NCI-H2029 (cell line): ENCODE measurements at regions not wholly inside any gene's neighbourhood (a gene's known extent, or its start where the extent isn't known, plus 50 kb on each side); places are given as distances from the start of the nearest gene placed in this dataset.

Experiments used
- DNase-seq: peaks from one replicate; lab custom pipeline; 2025; lab: John Stamatoyannopoulos, UW

DNA sequence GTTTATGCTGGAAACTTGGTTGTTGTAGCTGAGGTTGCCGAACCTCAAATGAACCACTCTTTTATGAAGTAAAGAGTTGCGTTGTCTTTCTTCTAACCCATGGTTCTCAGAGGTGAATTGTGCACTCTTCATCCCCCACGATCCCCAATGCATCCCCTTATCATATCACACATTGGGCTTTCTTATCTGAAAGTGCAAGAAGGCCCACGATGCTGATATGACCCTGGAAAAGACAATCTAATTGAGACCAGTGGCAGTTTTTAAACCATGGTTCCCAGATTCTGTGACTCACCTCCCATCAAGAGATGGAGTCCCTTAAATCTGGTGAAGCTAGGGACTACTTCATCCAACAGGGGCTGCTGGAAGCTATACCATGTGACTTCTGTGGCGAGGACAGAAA lies 156.3 kb upstream of the IRX3 start:
- no peak for DNase-seq

DNA sequence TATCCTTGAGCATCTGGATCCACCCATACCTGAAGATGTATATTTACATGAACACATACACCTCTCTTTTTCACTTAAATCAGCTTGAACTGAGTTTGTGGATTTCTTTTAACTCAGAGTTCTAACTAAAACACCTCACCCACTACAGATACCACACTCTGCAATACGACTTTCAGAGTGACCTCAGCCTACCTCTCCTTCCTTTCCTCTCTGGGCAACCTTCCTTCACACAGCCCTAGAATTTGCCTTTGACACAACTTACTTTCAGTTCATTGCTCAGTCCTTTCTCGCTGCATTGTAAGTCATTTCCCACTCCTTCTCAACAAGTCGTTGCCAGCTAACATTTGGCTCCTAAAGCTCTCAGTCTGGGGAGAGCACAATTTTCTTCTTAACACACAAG lies 151.9 kb upstream of the IRX3 start:
- no peak for DNase-seq

- no peak for DNase-seq
Measured at GRCh38 chr16:54437921-54438320, 151.3 kb upstream of the IRX3 start.

GRCh38 chr16:54437401-54437800 lies 150.8 kb upstream of the IRX3 start:
- no peak for DNase-seq

- no peak for DNase-seq
Measured at GRCh38 chr16:54436346-54436745, 149.8 kb upstream of the IRX3 start.

- DNase-seq: no peak
Measured at GRCh38 chr16:54434859-54435258, 148.3 kb upstream of the IRX3 start.

GRCh38 chr16:54432897-54433229 lies 146.3 kb upstream of the IRX3 start:
- DNase-seq: no peak

DNA sequence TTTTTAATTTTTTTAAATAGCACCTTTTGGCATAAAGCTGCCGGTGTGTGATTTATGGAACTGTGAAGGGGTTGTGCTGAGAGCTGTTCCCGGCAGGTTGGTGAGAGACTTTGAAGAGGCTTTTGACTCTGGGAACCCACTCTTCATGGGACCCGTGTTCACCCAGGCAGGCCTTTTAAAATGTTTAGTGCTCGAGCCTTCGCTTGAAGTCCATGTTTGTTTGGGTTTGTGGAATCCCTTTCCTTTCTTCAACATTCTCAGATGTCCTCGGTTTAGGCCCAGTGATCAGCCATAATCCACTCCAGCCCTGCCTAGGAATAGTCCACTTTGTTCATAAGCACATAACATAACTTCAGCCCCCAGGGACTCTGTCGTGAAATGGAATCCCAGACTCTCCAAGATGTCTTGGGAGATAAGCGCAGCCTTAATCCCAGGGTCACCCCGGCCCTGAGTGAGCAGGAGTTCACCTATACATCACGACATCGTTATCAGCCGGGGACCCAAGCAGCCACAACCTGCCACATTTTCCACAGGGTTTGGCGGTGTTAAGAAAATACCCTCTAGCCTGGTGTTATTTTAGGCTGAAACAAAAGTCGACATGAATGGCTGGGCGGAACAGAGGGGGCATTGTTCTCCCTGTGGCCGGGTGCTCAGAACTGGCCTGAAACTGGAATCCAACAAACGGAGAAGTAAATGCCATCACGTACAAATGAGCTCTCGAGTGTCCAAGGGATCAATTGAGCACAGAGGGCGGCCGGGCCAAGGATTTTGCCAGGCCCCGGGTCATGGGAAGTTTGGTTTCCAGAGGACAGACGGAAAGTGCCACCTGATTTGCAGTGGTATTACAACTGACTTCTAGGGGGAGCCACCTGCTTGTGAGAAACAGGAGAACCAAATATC lies 145.7 kb upstream of the IRX3 start:
- no peak for DNase-seq

DNA sequence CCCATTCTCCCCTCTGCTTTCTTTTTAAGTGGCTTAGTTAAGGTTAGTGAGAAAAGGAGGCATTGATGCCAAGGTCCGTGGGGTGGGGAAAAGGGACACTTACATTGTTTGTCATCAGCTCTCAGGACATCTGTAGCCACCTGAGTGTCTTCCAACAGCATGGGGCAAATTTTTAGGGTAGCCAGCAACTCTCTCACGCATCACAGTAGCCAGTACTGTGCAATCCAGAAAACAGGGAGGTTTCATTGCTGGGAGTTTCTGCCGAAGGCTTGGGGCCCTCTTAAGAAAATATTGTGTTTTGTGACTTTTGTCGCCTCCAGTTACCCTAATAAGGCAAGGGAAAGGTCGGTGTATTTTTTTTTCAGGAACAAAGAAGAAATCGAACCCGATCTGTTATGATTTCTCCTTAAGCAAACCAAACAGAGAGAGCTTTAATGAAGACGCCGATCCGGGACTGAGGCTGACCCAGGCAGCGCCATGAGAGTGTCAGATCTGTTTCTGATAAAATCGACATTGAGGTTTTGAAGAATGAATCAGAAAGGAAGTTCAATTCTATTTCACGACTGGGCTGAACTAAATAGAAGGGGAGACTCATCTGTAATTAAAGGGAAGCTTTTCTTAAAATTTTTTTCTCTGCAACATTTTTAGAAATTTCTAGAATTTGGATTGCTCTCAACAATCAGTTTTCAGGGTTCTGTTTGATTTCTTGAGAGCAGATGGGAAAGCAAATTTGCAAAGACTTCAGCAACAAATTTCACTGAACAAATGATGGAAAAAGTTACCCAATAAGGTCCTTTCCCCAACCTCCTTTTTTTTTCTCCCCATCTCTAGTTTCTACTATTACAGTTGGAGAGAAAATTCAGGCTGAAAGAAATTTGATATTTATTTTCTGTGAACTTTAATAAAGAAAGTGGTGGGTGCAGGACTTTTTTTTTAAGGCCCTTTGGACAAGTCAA lies 144.7 kb upstream of the IRX3 start:
- DNase-seq: no peak

DNA sequence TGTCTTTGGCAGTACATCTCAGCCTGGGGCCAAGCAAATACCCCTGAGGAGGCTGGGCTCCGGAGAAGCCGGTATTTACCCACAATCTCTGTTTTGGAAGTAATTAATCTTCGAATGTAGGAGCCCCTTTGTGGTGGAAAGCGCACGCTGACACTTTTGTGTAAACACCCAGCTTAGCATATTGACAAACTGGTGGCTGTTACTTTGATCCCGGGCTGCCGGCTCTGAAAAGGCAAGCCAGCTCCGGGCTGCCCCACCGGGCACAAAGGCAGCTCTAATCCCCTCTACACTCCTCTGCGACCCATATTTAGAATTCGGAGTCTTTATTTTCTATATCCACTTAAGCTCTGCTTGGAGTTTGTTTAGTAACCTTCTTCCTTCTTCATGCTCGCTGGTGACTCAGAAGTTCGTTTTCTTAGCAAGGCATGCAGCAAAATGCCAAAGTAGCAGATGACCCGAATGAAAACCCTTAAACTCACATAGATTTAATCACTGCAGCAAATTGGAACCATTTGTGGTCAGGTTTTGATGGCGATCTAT lies 144.0 kb upstream of the IRX3 start:
- no peak for DNase-seq

GRCh38 chr16:54429029-54429428 lies 142.4 kb upstream of the IRX3 start:
- no peak for DNase-seq

GRCh38 chr16:54426553-54426849 lies 139.9 kb upstream of the IRX3 start:
- no peak for DNase-seq

DNA sequence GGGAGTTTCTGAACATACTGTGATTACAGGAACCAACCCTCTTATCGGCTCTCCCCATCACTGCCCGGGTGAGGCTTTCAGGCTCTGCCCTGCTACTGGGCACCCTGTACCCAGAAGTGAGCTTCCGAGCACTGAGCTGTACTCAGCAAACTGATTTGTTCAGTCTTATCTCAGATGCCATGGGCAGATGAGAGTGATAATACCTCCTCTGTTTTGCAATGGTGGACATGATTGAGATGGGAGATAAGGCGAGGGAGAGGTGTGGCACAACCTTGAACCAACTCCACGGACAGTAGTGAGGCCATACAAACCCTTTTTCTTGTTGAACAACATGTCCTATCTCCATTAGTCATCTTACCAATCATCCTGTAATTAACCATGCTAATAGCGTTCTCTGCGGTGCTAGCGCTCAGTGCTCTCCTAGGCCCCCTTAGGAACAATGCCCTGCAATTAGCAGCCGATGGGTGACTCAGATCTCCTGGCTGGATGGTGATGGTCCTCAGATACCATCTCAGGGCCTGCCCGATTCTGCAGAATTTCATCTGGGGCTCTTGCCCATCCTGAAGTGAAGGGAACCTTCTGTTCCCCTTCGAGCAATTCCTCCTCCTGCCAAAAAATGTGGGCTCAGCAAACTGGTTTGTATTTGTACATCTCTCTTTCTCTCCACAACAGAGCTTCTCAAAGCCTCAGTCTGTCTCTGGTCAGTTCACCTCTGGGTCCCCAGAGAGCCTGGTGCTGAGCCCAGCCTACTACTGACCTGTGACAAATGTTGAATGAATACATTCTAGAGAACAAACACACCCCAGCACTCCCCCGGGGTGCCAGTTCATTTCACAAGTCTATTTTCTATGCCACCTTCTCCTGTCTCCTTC lies 139.3 kb upstream of the IRX3 start:
- no peak for DNase-seq

DNA sequence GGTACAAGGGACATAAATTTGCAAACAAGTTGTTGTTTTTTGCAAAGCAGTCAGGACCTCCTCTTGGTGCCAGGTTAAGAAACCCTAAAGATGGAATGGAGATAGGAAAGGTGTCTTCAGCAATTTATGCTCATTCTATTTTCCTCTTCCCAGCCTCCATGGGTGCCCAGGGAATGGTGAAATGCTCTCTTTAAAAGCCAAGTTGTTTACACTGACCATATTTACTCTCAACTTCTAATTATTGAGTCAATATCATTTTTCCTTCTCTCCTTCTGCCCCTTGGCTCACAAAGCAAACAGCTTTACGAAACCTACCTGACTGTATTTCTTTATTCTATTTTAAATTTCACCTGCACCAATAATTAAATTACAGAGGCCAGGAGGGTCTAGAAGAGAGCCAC lies 138.5 kb upstream of the IRX3 start:
- no peak for DNase-seq

- no peak for DNase-seq
Measured at GRCh38 chr16:54424043-54424451, 137.5 kb upstream of the IRX3 start.

DNA sequence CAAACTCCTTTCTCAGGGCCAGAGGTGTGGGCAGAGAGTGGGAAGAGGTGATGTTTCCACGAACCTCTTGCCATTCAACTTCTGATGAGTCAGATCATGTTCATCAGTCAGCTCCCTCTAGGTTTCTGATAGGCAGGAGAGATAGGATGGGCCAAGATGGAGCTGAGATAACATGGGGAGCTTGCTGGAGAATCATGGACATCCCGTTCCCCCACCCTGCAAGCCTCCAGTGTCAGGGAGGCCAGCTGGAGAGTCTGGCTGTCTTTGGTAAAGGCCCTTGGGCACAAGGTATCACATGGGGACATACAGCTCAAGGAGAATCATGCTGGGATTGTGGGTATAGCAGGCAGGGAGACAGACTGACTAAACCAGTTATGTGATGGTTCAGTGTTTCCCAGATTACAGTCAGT lies 136.0 kb upstream of the IRX3 start:
- no peak for DNase-seq

- DNase-seq: no peak
Measured at GRCh38 chr16:54422159-54422558, 135.6 kb upstream of the IRX3 start.

GRCh38 chr16:54421220-54421619 lies 134.6 kb upstream of the IRX3 start:
- no peak for DNase-seq

DNA sequence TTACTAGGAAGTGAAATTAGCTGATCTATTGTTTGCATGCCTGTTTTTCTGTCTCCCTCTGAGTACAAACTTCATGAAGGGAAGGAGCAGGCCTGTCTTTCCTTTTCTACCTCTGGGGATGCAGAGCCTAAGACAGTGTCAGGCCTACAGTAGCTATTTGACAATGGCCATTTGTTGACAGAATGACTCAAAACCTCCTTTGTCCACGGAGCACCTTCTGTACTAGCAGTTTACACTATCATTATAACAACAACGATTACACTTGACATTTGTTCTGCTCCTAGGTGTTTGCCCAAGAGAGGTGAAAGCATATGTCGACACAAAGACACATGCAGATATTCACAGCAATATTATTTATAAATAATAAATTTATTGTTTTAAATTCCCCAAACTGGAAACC lies 132.3 kb upstream of the IRX3 start:
- DNase-seq: peak; percentile 47

- no peak for DNase-seq
Measured at GRCh38 chr16:54417384-54417783, 130.8 kb upstream of the IRX3 start.

- DNase-seq: no peak
Measured at GRCh38 chr16:54414671-54415070, 128.1 kb upstream of the IRX3 start.
